ENCODE measurements at regions not wholly inside any gene's neighbourhood (a gene's known extent, or its start where the extent isn't known, plus 50 kb on each side); places are given as distances from the start of the nearest gene placed in this dataset.

DNA sequence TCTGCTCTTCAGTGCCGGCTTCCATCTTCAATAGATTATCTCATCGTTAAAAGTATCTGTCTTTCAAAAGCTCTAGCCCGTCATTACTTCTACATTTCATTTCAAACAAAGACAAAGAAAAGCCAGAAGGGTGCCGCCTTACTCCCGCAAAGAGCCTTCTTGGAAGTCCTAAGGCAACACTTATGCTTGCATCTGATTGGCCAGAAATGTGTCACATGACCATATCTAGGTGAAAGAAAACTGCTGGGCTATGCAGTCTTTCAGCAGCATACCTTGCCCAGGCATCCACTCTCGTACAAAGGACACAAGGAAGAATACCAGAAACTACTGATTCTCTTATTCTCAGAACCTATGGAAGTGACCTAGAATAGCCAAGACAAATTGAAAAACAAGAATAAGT lies 217.1 kb upstream of the SLC35G4 start:
- no peak overlapping the region for H3K27ac ChIP-seq (ENCODE audit: low read depth)
- Mint-ChIP-seq H3K27ac (no peak overlapping the region), H3K4me3 (no peak overlapping the region), H3K9me3 (no peaks in the 10 kb centered on the region), H3K36me3 (ENCODE audit: low read depth) (no peaks in the 10 kb centered on the region), H3K27me3 (ENCODE audit: insufficient read depth, low read depth, poor library complexity) (peaks cover 4% of the 10 kb centered on the region), H3K4me1 (peaks cover 16% of the 10 kb centered on the region)
- TF ChIP-seq ZNF331 (CRISPR knock-in tag; IDR thresholded peaks at IDR 0.05; ENCODE audit: low read depth) (no peak), EZH2 (IDR thresholded peaks at IDR 0.05; ENCODE audit: low read depth, unreplicated experiment) (no peak), POLR2AphosphoS5 (IDR thresholded peaks at IDR 0.05; ENCODE audit: low read depth) (no peak), NANOG (IDR thresholded peaks at IDR 0.05; ENCODE audit: borderline replicate concordance) (no peak), JUNB (IDR thresholded peaks at IDR 0.05; ENCODE audit: unreplicated experiment) (no peak), ZNF114 (CRISPR knock-in tag; IDR thresholded peaks at IDR 0.05) (no peak), EZH2phosphoT487 (IDR thresholded peaks at IDR 0.05; ENCODE audit: unreplicated experiment) (no peak), CREB1 (CRISPR knock-in tag; IDR thresholded peaks at IDR 0.05; ENCODE audit: low read depth) (no peak), STAT1 (IDR thresholded peaks at IDR 0.05; ENCODE audit: unreplicated experiment) (no peak)
- TF ChIP-seq, protein P1, sequence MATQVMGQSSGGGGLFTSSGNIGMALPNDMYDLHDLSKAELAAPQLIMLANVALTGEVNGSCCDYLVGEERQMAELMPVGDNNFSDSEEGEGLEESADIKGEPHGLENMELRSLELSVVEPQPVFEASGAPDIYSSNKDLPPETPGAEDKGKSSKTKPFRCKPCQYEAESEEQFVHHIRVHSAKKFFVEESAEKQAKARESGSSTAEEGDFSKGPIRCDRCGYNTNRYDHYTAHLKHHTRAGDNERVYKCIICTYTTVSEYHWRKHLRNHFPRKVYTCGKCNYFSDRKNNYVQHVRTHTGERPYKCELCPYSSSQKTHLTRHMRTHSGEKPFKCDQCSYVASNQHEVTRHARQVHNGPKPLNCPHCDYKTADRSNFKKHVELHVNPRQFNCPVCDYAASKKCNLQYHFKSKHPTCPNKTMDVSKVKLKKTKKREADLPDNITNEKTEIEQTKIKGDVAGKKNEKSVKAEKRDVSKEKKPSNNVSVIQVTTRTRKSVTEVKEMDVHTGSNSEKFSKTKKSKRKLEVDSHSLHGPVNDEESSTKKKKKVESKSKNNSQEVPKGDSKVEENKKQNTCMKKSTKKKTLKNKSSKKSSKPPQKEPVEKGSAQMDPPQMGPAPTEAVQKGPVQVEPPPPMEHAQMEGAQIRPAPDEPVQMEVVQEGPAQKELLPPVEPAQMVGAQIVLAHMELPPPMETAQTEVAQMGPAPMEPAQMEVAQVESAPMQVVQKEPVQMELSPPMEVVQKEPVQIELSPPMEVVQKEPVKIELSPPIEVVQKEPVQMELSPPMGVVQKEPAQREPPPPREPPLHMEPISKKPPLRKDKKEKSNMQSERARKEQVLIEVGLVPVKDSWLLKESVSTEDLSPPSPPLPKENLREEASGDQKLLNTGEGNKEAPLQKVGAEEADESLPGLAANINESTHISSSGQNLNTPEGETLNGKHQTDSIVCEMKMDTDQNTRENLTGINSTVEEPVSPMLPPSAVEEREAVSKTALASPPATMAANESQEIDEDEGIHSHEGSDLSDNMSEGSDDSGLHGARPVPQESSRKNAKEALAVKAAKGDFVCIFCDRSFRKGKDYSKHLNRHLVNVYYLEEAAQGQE (IDR thresholded peaks at IDR 0.05; ENCODE audit: unreplicated experiment), result no peak
- TF ChIP-seq, protein P2, sequence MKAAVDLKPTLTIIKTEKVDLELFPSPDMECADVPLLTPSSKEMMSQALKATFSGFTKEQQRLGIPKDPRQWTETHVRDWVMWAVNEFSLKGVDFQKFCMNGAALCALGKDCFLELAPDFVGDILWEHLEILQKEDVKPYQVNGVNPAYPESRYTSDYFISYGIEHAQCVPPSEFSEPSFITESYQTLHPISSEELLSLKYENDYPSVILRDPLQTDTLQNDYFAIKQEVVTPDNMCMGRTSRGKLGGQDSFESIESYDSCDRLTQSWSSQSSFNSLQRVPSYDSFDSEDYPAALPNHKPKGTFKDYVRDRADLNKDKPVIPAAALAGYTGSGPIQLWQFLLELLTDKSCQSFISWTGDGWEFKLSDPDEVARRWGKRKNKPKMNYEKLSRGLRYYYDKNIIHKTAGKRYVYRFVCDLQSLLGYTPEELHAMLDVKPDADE (IDR thresholded peaks at IDR 0.05), result no peak
- TF ChIP-seq, protein P3, sequence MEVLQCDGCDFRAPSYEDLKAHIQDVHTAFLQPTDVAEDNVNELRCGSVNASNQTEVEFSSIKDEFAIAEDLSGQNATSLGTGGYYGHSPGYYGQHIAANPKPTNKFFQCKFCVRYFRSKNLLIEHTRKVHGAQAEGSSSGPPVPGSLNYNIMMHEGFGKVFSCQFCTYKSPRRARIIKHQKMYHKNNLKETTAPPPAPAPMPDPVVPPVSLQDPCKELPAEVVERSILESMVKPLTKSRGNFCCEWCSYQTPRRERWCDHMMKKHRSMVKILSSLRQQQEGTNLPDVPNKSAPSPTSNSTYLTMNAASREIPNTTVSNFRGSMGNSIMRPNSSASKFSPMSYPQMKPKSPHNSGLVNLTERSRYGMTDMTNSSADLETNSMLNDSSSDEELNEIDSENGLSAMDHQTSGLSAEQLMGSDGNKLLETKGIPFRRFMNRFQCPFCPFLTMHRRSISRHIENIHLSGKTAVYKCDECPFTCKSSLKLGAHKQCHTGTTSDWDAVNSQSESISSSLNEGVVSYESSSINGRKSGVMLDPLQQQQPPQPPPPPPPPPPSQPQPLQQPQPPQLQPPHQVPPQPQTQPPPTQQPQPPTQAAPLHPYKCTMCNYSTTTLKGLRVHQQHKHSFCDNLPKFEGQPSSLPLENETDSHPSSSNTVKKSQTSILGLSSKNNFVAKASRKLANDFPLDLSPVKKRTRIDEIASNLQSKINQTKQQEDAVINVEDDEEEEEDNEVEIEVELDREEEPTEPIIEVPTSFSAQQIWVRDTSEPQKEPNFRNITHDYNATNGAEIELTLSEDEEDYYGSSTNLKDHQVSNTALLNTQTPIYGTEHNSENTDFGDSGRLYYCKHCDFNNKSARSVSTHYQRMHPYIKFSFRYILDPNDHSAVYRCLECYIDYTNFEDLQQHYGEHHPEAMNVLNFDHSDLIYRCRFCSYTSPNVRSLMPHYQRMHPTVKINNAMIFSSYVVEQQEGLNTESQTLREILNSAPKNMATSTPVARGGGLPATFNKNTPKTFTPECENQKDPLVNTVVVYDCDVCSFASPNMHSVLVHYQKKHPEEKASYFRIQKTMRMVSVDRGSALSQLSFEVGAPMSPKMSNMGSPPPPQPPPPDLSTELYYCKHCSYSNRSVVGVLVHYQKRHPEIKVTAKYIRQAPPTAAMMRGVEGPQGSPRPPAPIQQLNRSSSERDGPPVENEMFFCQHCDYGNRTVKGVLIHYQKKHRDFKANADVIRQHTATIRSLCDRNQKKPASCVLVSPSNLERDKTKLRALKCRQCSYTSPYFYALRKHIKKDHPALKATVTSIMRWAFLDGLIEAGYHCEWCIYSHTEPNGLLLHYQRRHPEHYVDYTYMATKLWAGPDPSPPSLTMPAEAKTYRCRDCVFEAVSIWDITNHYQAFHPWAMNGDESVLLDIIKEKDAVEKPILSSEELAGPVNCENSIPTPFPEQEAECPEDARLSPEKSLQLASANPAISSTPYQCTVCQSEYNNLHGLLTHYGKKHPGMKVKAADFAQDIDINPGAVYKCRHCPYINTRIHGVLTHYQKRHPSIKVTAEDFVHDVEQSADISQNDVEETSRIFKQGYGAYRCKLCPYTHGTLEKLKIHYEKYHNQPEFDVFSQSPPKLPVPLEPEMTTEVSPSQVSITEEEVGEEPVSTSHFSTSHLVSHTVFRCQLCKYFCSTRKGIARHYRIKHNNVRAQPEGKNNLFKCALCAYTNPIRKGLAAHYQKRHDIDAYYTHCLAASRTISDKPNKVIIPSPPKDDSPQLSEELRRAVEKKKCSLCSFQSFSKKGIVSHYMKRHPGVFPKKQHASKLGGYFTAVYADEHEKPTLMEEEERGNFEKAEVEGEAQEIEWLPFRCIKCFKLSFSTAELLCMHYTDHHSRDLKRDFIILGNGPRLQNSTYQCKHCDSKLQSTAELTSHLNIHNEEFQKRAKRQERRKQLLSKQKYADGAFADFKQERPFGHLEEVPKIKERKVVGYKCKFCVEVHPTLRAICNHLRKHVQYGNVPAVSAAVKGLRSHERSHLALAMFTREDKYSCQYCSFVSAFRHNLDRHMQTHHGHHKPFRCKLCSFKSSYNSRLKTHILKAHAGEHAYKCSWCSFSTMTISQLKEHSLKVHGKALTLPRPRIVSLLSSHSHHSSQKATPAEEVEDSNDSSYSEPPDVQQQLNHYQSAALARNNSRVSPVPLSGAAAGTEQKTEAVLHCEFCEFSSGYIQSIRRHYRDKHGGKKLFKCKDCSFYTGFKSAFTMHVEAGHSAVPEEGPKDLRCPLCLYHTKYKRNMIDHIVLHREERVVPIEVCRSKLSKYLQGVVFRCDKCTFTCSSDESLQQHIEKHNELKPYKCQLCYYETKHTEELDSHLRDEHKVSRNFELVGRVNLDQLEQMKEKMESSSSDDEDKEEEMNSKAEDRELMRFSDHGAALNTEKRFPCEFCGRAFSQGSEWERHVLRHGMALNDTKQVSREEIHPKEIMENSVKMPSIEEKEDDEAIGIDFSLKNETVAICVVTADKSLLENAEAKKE (CRISPR knock-in tag; IDR thresholded peaks at IDR 0.05), result no peak
- TF ChIP-seq, protein P4, sequence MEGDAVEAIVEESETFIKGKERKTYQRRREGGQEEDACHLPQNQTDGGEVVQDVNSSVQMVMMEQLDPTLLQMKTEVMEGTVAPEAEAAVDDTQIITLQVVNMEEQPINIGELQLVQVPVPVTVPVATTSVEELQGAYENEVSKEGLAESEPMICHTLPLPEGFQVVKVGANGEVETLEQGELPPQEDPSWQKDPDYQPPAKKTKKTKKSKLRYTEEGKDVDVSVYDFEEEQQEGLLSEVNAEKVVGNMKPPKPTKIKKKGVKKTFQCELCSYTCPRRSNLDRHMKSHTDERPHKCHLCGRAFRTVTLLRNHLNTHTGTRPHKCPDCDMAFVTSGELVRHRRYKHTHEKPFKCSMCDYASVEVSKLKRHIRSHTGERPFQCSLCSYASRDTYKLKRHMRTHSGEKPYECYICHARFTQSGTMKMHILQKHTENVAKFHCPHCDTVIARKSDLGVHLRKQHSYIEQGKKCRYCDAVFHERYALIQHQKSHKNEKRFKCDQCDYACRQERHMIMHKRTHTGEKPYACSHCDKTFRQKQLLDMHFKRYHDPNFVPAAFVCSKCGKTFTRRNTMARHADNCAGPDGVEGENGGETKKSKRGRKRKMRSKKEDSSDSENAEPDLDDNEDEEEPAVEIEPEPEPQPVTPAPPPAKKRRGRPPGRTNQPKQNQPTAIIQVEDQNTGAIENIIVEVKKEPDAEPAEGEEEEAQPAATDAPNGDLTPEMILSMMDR (conservative IDR thresholded peaks at IDR 0.05; ENCODE audit: low read depth in 2 of 2), result no peak
- no peaks in the 10 kb centered on the region for H3K27me3 ChIP-seq (ENCODE audit: insufficient read depth)
- no peaks in the 10 kb centered on the region for H4K20me1 ChIP-seq (replicated peaks; ENCODE audit: insufficient read depth)
- H2AFZ ChIP-seq, result peak overlapping the region; percentile 53; the same call in 1 of the 2 replicates
- no peaks in the 10 kb centered on the region for H3K79me2 ChIP-seq (replicated peaks; ENCODE audit: insufficient read depth)
- no peak overlapping the region for H3K4me3 ChIP-seq
- no peaks in the 10 kb centered on the region for H3K36me3 ChIP-seq (ENCODE audit: insufficient read depth)
- ATAC-seq, result peak; percentile 86
- H3F3A ChIP-seq (replicated peaks; ENCODE audit: low read depth), result no peaks in the 10 kb centered on the region
- no peaks in the 10 kb centered on the region for H3K9me2 ChIP-seq (ENCODE audit: insufficient read depth)
- no peak overlapping the region for H3K4me2 ChIP-seq
- H3K4me1 ChIP-seq (ENCODE audit: insufficient read depth), result no peaks in the 10 kb centered on the region
- peak; percentile 67 for DNase-seq (ENCODE audit: low spot score)
